Stimulated activated CD4-positive, alpha-beta T cell treated with anti-CD3 and anti-CD28 coated beads, Interleukin-2, amount 100 ng/mL, for 4 hours (primary cell): ENCODE measurements at regions not wholly inside any gene's neighbourhood (a gene's known extent, or its start where the extent isn't known, plus 50 kb on each side); places are given as distances from the start of the nearest gene placed in this dataset.

Source experiments
- DNase-seq: peaks from one replicate; pipeline ENCODE4 v3.0.0-alpha.2; 2020; ENCODE audit warnings: low read depth

GRCh38 chr7:42617806-42618457 is 293.9 kb downstream of the C7orf25 start:
- no peak for DNase-seq

- no peak for DNase-seq
These were observed 294.7 kb downstream of the C7orf25 start for GRCh38 chr7:42617071-42617765.

- DNase-seq = no peak
These were observed 297.2 kb downstream of the C7orf25 start for GRCh38 chr7:42614636-42615035.

- DNase-seq = no peak
These were observed 299.9 kb downstream of the C7orf25 start for GRCh38 chr7:42611961-42612360.

GRCh38 chr7:42611289-42611928 is 300.5 kb downstream of the C7orf25 start:
- no peak for DNase-seq

- no peak for DNase-seq
These were observed 305.5 kb downstream of the C7orf25 start for GRCh38 chr7:42606193-42606905.

GRCh38 chr7:42605406-42606192 is 306.3 kb downstream of the C7orf25 start:
- no peak for DNase-seq

- no peak for DNase-seq
These were observed 308.4 kb downstream of the C7orf25 start for GRCh38 chr7:42603496-42603895.

- no peak for DNase-seq
These were observed 314.6 kb downstream of the C7orf25 start for GRCh38 chr7:42597300-42597699.

GRCh38 chr7:42596737-42597136 is 315.1 kb downstream of the C7orf25 start:
- no peak for DNase-seq

GRCh38 chr7:42593860-42594259 is 318.0 kb downstream of the C7orf25 start:
- no peak for DNase-seq

GRCh38 chr7:42590771-42591310 is 321.0 kb downstream of the C7orf25 start:
- no peak for DNase-seq

GRCh38 chr7:42588876-42589275 is 323.0 kb downstream of the C7orf25 start:
- DNase-seq = no peak

GRCh38 chr7:42587806-42588205 is 324.1 kb downstream of the C7orf25 start:
- no peak for DNase-seq

- DNase-seq = no peak
These were observed 331.8 kb downstream of the C7orf25 start for GRCh38 chr7:42580061-42580460.

- no peak for DNase-seq
These were observed 336.7 kb downstream of the C7orf25 start for GRCh38 chr7:42575171-42575570.

- no peak for DNase-seq
These were observed 337.2 kb downstream of the C7orf25 start for GRCh38 chr7:42574685-42575084.

GRCh38 chr7:42573881-42574672 is 337.1 kb upstream of the GLI3 start:
- DNase-seq = no peak

- DNase-seq = no peak
These were observed 335.6 kb upstream of the GLI3 start for GRCh38 chr7:42572561-42572960.

GRCh38 chr7:42572056-42572455 is 335.0 kb upstream of the GLI3 start:
- no peak for DNase-seq

GRCh38 chr7:42570944-42571343 is 333.9 kb upstream of the GLI3 start:
- DNase-seq = no peak
